Fibroblast of villous mesenchyme (primary cell): ENCODE measurements at regions not wholly inside any gene's neighbourhood (a gene's known extent, or its start where the extent isn't known, plus 50 kb on each side); places are given as distances from the start of the nearest gene placed in this dataset.

ENCODE experiments used
- DNase-seq: peaks from one replicate; pipeline ENCODE4 v3.0.0-alpha.2; 2010; ENCODE audit warnings: low read depth
- H3K4me3 ChIP-seq: 2 replicates; pipeline ENCODE4 v1.5.1; 2011; ENCODE audit warnings: low read depth, mild to moderate bottlenecking, low read length
- CTCF ChIP-seq: IDR thresholded peaks from 2 replicates; pipeline ENCODE4 v1.5.1; 2012; ENCODE audit warnings: low read depth, mild to moderate bottlenecking, low read length; ENCODE audit not compliant: insufficient read depth

- TF ChIP-seq CTCF = peak; percentile 40
- peak; percentile 79 for DNase-seq
- H3K4me3 ChIP-seq = peak overlapping the region; percentile 29
Measured at GRCh38 chrX:131763674-131764073, 219.8 kb downstream of the OR13H1 start.

GRCh38 chrX:131764216-131764615 is 220.3 kb downstream of the OR13H1 start:
- DNase-seq = no peak
- TF ChIP-seq CTCF = no peak
- peak overlapping the region; percentile 29 for H3K4me3 ChIP-seq

GRCh38 chrX:131778269-131779218 is 234.7 kb downstream of the OR13H1 start:
- peak; percentile 49 for TF ChIP-seq CTCF
- peak overlapping the region; percentile 53 for H3K4me3 ChIP-seq
- peak; percentile 90 for DNase-seq

- peak overlapping the region; percentile 53 for H3K4me3 ChIP-seq
- no peak for DNase-seq
- no peak for TF ChIP-seq CTCF
Measured at GRCh38 chrX:131779306-131779705, 235.4 kb downstream of the OR13H1 start.

GRCh38 chrX:131779741-131780140 is 235.9 kb downstream of the OR13H1 start:
- H3K4me3 ChIP-seq = no peak overlapping the region
- TF ChIP-seq CTCF = no peak
- no peak for DNase-seq

GRCh38 chrX:131782646-131783045 is 238.8 kb downstream of the OR13H1 start:
- no peak for DNase-seq

More at GRCh38 chrX:131782646-131783045, 238.8 kb downstream of the OR13H1 start:
- TF ChIP-seq CTCF = no peak
- H3K4me3 ChIP-seq = no peak overlapping the region
